Spleen (tissue), 11 donors: ENCODE measurements at regions not wholly inside any gene's neighbourhood (a gene's known extent, or its start where the extent isn't known, plus 50 kb on each side); places are given as distances from the start of the nearest gene placed in this dataset.
A peak's percentile ranks its signal among the peaks of the same experiment; 100 is the strongest.

Experiments used
- DNase-seq: peaks from one replicate; pipeline ENCODE4 v3.0.0-alpha.2; 2020
- H3K27ac ChIP-seq, 8 donors: fragments of 200-600 bp; sonication (generic) in 7 of 8; 1 replicate in 4 of 8; 2 replicates in 4 of 8; pipeline versions ENCODE4 v1.5.0 to v1.8.0; 2016 to 2021; ENCODE audit warnings: inconsistent platforms in 4 of 8, mild to moderate bottlenecking in 4 of 8, moderate library complexity in 1 of 8
- H3K27me3 ChIP-seq, 7 donors: fragments of 200-600 bp; sonication (generic) in 6 of 7; replicated peaks in 1 of 7; 1 replicate in 4 of 7; 2 replicates in 3 of 7; pipeline versions ENCODE4 v1.5.0 to v1.8.0; 2016 to 2021; ENCODE audit warnings: inconsistent platforms in 3 of 7, mild to moderate bottlenecking in 1 of 7
- H3K36me3 ChIP-seq, 6 donors: fragments of 200-600 bp; sonication (generic) in 5 of 6; 1 replicate in 4 of 6; 2 replicates in 2 of 6; pipeline versions ENCODE4 v1.5.0 to v1.8.0; 2016 to 2021; ENCODE audit warnings: inconsistent platforms in 2 of 6
- H3K4me1 ChIP-seq, 6 donors: fragments of 200-600 bp; sonication (generic) in 5 of 6; 1 replicate in 3 of 6; 2 replicates in 3 of 6; pipeline versions ENCODE4 v1.5.0 to v1.8.0; 2016 to 2021; ENCODE audit warnings: inconsistent platforms in 3 of 6
- H3K4me3 ChIP-seq, 8 donors: fragments of 200-600 bp; sonication (generic) in 7 of 8; 1 replicate in 4 of 8; 2 replicates in 4 of 8; pipeline versions ENCODE4 v1.5.0 to v1.8.0; 2016 to 2021; ENCODE audit warnings: inconsistent platforms in 4 of 8, mild to moderate bottlenecking in 4 of 8, moderate library complexity in 2 of 8
- H3K9me3 ChIP-seq, 8 donors: fragments of 200-600 bp; sonication (generic) in 7 of 8; 1 replicate in 4 of 8; 2 replicates in 4 of 8; pipeline versions ENCODE4 v1.5.0 to v1.8.0; 2016 to 2021; ENCODE audit warnings: inconsistent platforms in 4 of 8
- POLR2A ChIP-seq, 3 donors: fragments of 450-650 bp; IDR thresholded peaks; one replicate each; pipeline ENCODE4 v1.5.1; 2017; ENCODE audit warnings: antibody characterized with exemption in 3 of 3, mild to moderate bottlenecking in 1 of 3
- POLR2AphosphoS5 ChIP-seq, 3 donors: sonication (generic); formaldehyde crosslinking; IDR thresholded peaks; one replicate each; pipeline ENCODE4 v1.5.1; 2017; ENCODE audit warnings: antibody characterized with exemption in 3 of 3
- WGBS, 5 donors: extraction: QIAGEN DNeasy Blood & Tissue Kit in 3 of 5; methylation state at CpG; one replicate each; pipeline versions ENCODE4 v1.1.5 to v1.1.7; 2013 to 2018; 5-methylcytosine and 5-hydroxymethylcytosine counted together
- intact Hi-C: fragments of 100-400 bp; cut with DNase I; formaldehyde crosslinking; loops from one replicate; pipeline ENCODE4 v1.15.0; 2023; ENCODE audit warnings: low total_unique reads
- TF ChIP-seq, protein P1 (sequence below), 11 experiments: fragments of 200-600 bp in 7 of 11; fragments of 450-650 bp in 4 of 11; sonication (generic) in 4 of 11; IDR thresholded peaks in 8 of 11; conservative IDR thresholded peaks in 3 of 11; 1 replicate in 7 of 11; 2 replicates in 4 of 11; pipeline versions ENCODE4 v1.4.0 to v1.8.0; 2016 to 2021; ENCODE audit warnings: antibody characterized with exemption in 11 of 11, inconsistent platforms in 4 of 11, mild to moderate bottlenecking in 1 of 11
- donor health status: healthy with polysubstance abuse.
- donor health status: DM: no; HTN: no; CAD: no; lungs with moderate emphysema.
- donor health status: DM: no; HTN: no; CAD: no.
- donor health status: Bipolar disorder and iron deficiency.
- donor health status: healthy.
- donor health status: DM: no; HTN: no; CAD: no.
- donor health status: DM: yes; HTN: yes; CAD: no.

- Histone ChIP-seq H3K27me3 (peaks cover 0 to 66% (median 2%) of the 10 kb centered on the region in 7 donors), H3K27ac (no peak overlapping the region), H3K36me3 (no peaks in the 10 kb centered on the region), H3K9me3 (no peaks in the 10 kb centered on the region), H3K4me3 (no peak overlapping the region), H3K4me1 (no peaks in the 10 kb centered on the region)
- DNase-seq = peak; percentile 59
- TF ChIP-seq, protein P1, sequence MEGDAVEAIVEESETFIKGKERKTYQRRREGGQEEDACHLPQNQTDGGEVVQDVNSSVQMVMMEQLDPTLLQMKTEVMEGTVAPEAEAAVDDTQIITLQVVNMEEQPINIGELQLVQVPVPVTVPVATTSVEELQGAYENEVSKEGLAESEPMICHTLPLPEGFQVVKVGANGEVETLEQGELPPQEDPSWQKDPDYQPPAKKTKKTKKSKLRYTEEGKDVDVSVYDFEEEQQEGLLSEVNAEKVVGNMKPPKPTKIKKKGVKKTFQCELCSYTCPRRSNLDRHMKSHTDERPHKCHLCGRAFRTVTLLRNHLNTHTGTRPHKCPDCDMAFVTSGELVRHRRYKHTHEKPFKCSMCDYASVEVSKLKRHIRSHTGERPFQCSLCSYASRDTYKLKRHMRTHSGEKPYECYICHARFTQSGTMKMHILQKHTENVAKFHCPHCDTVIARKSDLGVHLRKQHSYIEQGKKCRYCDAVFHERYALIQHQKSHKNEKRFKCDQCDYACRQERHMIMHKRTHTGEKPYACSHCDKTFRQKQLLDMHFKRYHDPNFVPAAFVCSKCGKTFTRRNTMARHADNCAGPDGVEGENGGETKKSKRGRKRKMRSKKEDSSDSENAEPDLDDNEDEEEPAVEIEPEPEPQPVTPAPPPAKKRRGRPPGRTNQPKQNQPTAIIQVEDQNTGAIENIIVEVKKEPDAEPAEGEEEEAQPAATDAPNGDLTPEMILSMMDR (IDR thresholded peaks at IDR 0.05 in 8 of 11, conservative IDR thresholded peaks at IDR 0.05 in 3 of 11) = no peak
- TF ChIP-seq POLR2A (IDR thresholded peaks at IDR 0.05) = no peak
- intact Hi-C loops = no loop called here
- 66 to 85% (median 82%) methylated on average over 12 to 13 of the region's 13 CpGs for WGBS, 5 donors
Measured at GRCh38 chr11:2072551-2073261, 66.5 kb downstream of the IGF2 start.

GRCh38 chr11:2071748-2072385 lies 67.3 kb downstream of the IGF2 start:
- 82 to 91% (median 84%) methylated on average over 11 of the region's 11 CpGs for WGBS, 5 donors
- H3K4me1 ChIP-seq = no peaks in the 10 kb centered on the region
- H3K27ac ChIP-seq = no peak overlapping the region
- no peak overlapping the region for H3K4me3 ChIP-seq
- TF ChIP-seq POLR2AphosphoS5 (IDR thresholded peaks at IDR 0.05) (no peak), POLR2A (IDR thresholded peaks at IDR 0.05) (no peak)
- TF ChIP-seq, protein P1 (IDR thresholded peaks at IDR 0.05 in 8 of 11, conservative IDR thresholded peaks at IDR 0.05 in 3 of 11) = no peak
- no peaks in the 10 kb centered on the region for H3K36me3 ChIP-seq
- intact Hi-C loops = no loop called here
- H3K9me3 ChIP-seq = no peaks in the 10 kb centered on the region
- H3K27me3 ChIP-seq = peaks cover 0 to 74% (median 5%) of the 10 kb centered on the region in 7 donors
- no peak for DNase-seq
